Cardiac muscle cell (in vitro differentiated cells and primary cell): ENCODE measurements at regions not wholly inside any gene's neighbourhood (a gene's known extent, or its start where the extent isn't known, plus 50 kb on each side); places are given as distances from the start of the nearest gene placed in this dataset.

Experiments
- DNase-seq, 2 donors: peaks; one replicate each; pipeline versions ENCODE4 v3.0.0 to v3.0.0-alpha.2; 2010 to 2017; ENCODE audit warnings: low read depth in 1 of 2, low spot score in 1 of 2
- H3K27ac ChIP-seq: fragments of 200-600 bp; sonication (generic); 2 replicates; pipeline ENCODE4 v1.5.1; 2016
- H3K27me3 ChIP-seq: fragments of 200-600 bp; sonication (generic); 2 replicates; pipeline ENCODE4 v1.6.0; 2016; ENCODE audit warnings: control low read depth
- H3K36me3 ChIP-seq: fragments of 200-600 bp; sonication (generic); 2 replicates; pipeline ENCODE4 v1.5.1; 2016; ENCODE audit warnings: control low read depth
- H3K4me1 ChIP-seq: fragments of 200-600 bp; sonication (generic); 2 replicates; pipeline ENCODE4 v1.8.1; 2017; ENCODE audit warnings: low read depth, mild to moderate bottlenecking, mixed run types
- H3K4me3 ChIP-seq: fragments of 200-600 bp; sonication (generic); 2 replicates; pipeline ENCODE4 v1.5.1; 2016; ENCODE audit warnings: mild to moderate bottlenecking
- H3K9me3 ChIP-seq: fragments of 200-600 bp; sonication (generic); 2 replicates; pipeline ENCODE4 v1.5.1; 2017; ENCODE audit warnings: low read depth, mild to moderate bottlenecking, control low read depth
- TF ChIP-seq, protein P1 (sequence below): IDR thresholded peaks from 2 replicates; pipeline ENCODE4 v1.5.1; 2012; ENCODE audit warnings: low read depth, mild to moderate bottlenecking, low read length

DNA sequence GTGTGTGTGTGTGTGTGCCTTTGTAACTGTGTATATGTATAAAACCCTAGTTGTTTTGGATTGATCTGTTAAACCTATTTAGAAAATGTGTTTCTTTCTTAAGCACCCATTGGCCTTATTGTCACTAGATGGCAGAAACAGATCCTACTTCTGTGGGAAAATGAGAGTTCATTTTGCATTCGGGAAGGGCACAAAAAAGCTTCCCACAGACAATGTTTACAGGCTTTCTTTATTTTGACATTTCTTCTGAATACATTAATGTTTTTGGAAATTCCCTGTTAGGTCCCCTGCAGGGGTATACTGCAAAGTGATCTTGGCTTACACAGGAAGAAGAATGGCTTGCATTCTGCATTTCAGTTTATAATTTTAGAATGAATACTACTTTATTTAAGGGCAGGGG is 481.8 kb upstream of the ARRDC3 start:
- TF ChIP-seq, protein P1, sequence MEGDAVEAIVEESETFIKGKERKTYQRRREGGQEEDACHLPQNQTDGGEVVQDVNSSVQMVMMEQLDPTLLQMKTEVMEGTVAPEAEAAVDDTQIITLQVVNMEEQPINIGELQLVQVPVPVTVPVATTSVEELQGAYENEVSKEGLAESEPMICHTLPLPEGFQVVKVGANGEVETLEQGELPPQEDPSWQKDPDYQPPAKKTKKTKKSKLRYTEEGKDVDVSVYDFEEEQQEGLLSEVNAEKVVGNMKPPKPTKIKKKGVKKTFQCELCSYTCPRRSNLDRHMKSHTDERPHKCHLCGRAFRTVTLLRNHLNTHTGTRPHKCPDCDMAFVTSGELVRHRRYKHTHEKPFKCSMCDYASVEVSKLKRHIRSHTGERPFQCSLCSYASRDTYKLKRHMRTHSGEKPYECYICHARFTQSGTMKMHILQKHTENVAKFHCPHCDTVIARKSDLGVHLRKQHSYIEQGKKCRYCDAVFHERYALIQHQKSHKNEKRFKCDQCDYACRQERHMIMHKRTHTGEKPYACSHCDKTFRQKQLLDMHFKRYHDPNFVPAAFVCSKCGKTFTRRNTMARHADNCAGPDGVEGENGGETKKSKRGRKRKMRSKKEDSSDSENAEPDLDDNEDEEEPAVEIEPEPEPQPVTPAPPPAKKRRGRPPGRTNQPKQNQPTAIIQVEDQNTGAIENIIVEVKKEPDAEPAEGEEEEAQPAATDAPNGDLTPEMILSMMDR: no peak
- no peaks in the 10 kb centered on the region for H3K36me3 ChIP-seq
- H3K9me3 ChIP-seq: no peaks in the 10 kb centered on the region
- DNase-seq: no peak
- H3K27me3 ChIP-seq: no peaks in the 10 kb centered on the region
- no peak overlapping the region for H3K27ac ChIP-seq
- H3K4me3 ChIP-seq: no peak overlapping the region
- no peaks in the 10 kb centered on the region for H3K4me1 ChIP-seq

DNA sequence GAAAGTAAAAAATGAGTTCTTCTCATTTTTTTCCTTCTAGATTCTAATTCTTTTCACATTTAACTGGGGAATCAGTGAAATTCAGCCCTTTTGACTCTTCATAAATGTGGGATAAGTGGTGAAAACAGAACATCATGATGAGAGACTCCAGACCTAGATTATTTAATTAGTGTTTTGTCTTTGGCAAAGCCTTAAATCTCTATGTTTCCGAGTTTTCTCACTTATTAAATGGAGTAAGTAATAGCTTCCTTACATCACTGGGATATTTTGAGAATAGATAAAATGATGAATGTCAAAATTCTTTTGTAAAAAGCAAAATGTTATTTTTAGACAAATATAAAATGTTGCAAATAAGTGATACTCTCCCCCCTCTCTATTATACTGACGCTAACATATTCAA is 468.6 kb upstream of the ARRDC3 start:
- no peaks in the 10 kb centered on the region for H3K9me3 ChIP-seq
- no peaks in the 10 kb centered on the region for H3K27me3 ChIP-seq
- no peak overlapping the region for H3K27ac ChIP-seq
- no peaks in the 10 kb centered on the region for H3K36me3 ChIP-seq
- H3K4me1 ChIP-seq: no peaks in the 10 kb centered on the region
- TF ChIP-seq, protein P1: no peak
- H3K4me3 ChIP-seq: no peak overlapping the region
- no peak for DNase-seq

DNA sequence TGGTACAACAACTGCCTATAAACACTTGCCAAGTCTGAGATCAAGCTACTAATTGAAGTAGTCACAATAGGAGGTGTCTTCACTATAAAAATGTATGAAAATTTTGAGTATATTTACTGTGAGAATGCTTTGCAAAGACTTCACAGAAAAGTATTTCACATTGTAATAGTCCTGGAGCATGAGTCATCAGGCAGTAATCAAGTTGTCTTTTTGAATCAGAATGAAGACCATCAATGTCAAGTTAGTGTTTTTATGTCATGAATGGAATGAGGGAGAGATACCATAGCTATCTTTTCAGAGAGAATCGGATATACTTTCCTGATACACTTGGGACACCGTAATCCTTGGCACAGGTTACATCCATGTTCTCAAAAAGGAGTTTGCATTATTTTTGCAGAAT is 466.9 kb upstream of the ARRDC3 start:
- TF ChIP-seq, protein P1: no peak
- H3K27ac ChIP-seq: no peak overlapping the region
- no peak for DNase-seq
- no peaks in the 10 kb centered on the region for H3K36me3 ChIP-seq
- H3K4me3 ChIP-seq: no peak overlapping the region
- no peaks in the 10 kb centered on the region for H3K4me1 ChIP-seq
- H3K27me3 ChIP-seq: no peaks in the 10 kb centered on the region
- no peaks in the 10 kb centered on the region for H3K9me3 ChIP-seq

DNA sequence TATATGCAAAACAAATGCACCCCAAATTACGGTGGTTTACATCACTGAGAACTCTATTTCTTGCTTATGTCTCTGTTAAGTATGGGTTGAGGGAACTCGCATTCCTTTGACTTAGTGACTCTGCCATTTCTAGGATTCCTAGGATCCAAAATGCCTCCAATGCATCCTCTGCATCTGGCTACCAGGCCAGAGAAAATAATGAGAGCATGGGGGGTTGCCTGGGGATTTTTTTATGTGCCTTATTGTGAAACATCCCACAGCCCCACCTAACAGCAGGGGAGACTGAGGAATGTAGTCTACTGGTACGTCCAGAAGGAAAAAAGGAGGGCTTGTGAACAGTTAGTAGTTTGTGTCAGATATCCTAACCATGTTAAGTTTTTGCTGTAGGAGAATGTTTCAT is 466.0 kb upstream of the ARRDC3 start:
- no peaks in the 10 kb centered on the region for H3K36me3 ChIP-seq
- TF ChIP-seq, protein P1: no peak
- H3K27me3 ChIP-seq: no peaks in the 10 kb centered on the region
- H3K4me3 ChIP-seq: no peak overlapping the region
- no peak for DNase-seq
- H3K9me3 ChIP-seq: no peaks in the 10 kb centered on the region
- no peaks in the 10 kb centered on the region for H3K4me1 ChIP-seq
- no peak overlapping the region for H3K27ac ChIP-seq

DNA sequence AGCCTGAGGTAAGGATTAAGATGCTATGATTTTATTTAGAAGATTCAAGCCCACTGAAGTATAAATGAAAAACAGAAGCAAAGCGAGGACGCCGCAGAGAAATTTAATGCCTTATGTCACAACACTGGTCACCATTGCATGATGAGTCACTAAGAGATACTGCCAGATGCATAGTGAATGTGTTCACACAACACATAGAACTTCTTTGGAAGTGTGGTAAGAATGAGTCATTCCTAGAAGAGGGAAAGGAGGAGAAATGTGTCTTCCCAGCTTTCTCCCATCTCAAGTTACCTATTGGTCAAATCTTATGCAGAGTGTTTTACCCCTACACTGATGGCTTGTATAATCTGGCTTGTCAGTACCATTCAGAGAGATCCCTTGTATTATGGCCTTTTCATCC is 465.3 kb upstream of the ARRDC3 start:
- no peak overlapping the region for H3K4me3 ChIP-seq
- H3K36me3 ChIP-seq: no peaks in the 10 kb centered on the region
- TF ChIP-seq, protein P1: no peak
- H3K27ac ChIP-seq: no peak overlapping the region
- H3K9me3 ChIP-seq: no peaks in the 10 kb centered on the region
- H3K27me3 ChIP-seq: no peaks in the 10 kb centered on the region
- no peaks in the 10 kb centered on the region for H3K4me1 ChIP-seq
- peak in 1 of 2 donors; percentile 45 for DNase-seq

DNA sequence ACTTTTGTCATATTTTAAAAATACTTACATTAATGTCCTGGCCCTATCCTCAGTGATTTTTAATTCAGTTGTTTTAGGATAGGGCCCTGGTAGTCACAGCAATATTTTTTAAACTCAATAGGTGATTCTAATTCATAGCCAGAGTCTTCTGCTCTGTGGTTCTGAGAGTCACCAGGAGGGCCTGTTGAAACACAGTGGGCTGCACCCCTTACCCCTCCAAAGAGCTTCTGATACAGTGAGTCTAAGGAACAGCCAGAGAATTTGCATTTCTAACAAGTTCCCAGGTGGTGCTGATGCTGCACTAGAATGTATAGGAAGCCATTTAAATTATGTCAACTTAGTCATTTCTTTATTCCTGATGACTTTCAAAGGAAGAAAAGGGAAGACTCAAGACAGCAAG is 458.3 kb upstream of the ARRDC3 start:
- Histone ChIP-seq H3K4me1 (no peaks in the 10 kb centered on the region), H3K27me3 (no peaks in the 10 kb centered on the region), H3K27ac (no peak overlapping the region), H3K9me3 (no peaks in the 10 kb centered on the region), H3K36me3 (no peaks in the 10 kb centered on the region), H3K4me3 (no peak overlapping the region)
- TF ChIP-seq, protein P1: no peak
- DNase-seq: no peak
